ENCODE measurements at regions not wholly inside any gene's neighbourhood (a gene's known extent, or its start where the extent isn't known, plus 50 kb on each side); places are given as distances from the start of the nearest gene placed in this dataset.
A peak's percentile ranks its signal among the peaks of the same experiment; 100 is the strongest.

GRCh38 chr13:70391678-70392077, 283.4 kb upstream of the KLHL1 start:
- TF ChIP-seq CTCF (IDR thresholded peaks at IDR 0.05): no peak
- H3K27me3 ChIP-seq (ENCODE audit: insufficient read depth in 3 of 3, low read length in 2 of 3): no peaks in the 10 kb centered on the region
- H3K4me3 ChIP-seq: no peak overlapping the region
- no peaks in the 10 kb centered on the region for H3K9me3 ChIP-seq
- 46 to 49% (median 48%) methylated on average over 3 of the region's 3 CpGs for WGBS, 3 donors
- intact Hi-C loops (cut with DNase I): no loop called here
- no peaks in the 10 kb centered on the region for H3K36me3 ChIP-seq (ENCODE audit: insufficient read depth in 1 of 2, low read depth in 1 of 2)
- no peaks in the 10 kb centered on the region for H3K4me1 ChIP-seq
- H3K27ac ChIP-seq: no peak overlapping the region
- DNase-seq (no peak), ATAC-seq (no peak)

GRCh38 chr13:70390968-70391367, 282.7 kb upstream of the KLHL1 start:
- WGBS, 3 donors: 60 to 67% (median 63%) methylated on average over 3 of the region's 3 CpGs
- H3K9me3 ChIP-seq: no peaks in the 10 kb centered on the region
- no peak for ATAC-seq
- no peak for TF ChIP-seq CTCF (IDR thresholded peaks at IDR 0.05)
- no peaks in the 10 kb centered on the region for H3K27me3 ChIP-seq (ENCODE audit: insufficient read depth in 3 of 3, low read length in 2 of 3)
- H3K36me3 ChIP-seq (ENCODE audit: insufficient read depth in 1 of 2, low read depth in 1 of 2): no peaks in the 10 kb centered on the region
- intact Hi-C loops (cut with DNase I): no loop called here
- no peak for DNase-seq
- no peaks in the 10 kb centered on the region for H3K4me1 ChIP-seq
- no peak overlapping the region for H3K4me3 ChIP-seq
- H3K27ac ChIP-seq: no peak overlapping the region

GRCh38 chr13:70390064-70390463, 281.8 kb upstream of the KLHL1 start:
- Histone ChIP-seq H3K27ac (no peak overlapping the region), H3K4me1 (no peaks in the 10 kb centered on the region), H3K4me3 (no peak overlapping the region), H3K36me3 (ENCODE audit: insufficient read depth in 1 of 2, low read depth in 1 of 2) (no peaks in the 10 kb centered on the region), H3K27me3 (ENCODE audit: insufficient read depth in 3 of 3, low read length in 2 of 3) (no peaks in the 10 kb centered on the region), H3K9me3 (no peaks in the 10 kb centered on the region)
- no peak for ATAC-seq
- intact Hi-C loops (cut with DNase I): no loop called here
- no peak for TF ChIP-seq CTCF (IDR thresholded peaks at IDR 0.05)
- 72 to 75% (median 74%) methylated on average over 3 of the region's 3 CpGs for WGBS, 3 donors
- no peak for DNase-seq

GRCh38 chr13:70388935-70389334, 280.7 kb upstream of the KLHL1 start:
- DNase-seq (no peak), ATAC-seq (no peak)
- Histone ChIP-seq H3K4me3 (no peak overlapping the region), H3K27ac (no peak overlapping the region), H3K27me3 (ENCODE audit: insufficient read depth in 3 of 3, low read length in 2 of 3) (no peaks in the 10 kb centered on the region), H3K9me3 (no peaks in the 10 kb centered on the region), H3K36me3 (ENCODE audit: insufficient read depth in 1 of 2, low read depth in 1 of 2) (no peaks in the 10 kb centered on the region), H3K4me1 (no peaks in the 10 kb centered on the region)
- TF ChIP-seq CTCF (IDR thresholded peaks at IDR 0.05): no peak
- WGBS, 3 donors: 34 to 93% (median 58%) methylated on average over 1 of the region's 1 CpG
- intact Hi-C loops (cut with DNase I): no loop called here

GRCh38 chr13:70386919-70387318, 278.7 kb upstream of the KLHL1 start:
- H3K27me3 ChIP-seq (ENCODE audit: insufficient read depth in 3 of 3, low read length in 2 of 3): no peaks in the 10 kb centered on the region
- H3K36me3 ChIP-seq (ENCODE audit: insufficient read depth in 1 of 2, low read depth in 1 of 2): no peaks in the 10 kb centered on the region
- H3K4me1 ChIP-seq: no peaks in the 10 kb centered on the region
- ATAC-seq: no peak
- no peak for TF ChIP-seq CTCF (IDR thresholded peaks at IDR 0.05)
- peak in 1 of 2 donors; percentile 30 for DNase-seq
- WGBS, 3 donors: 81 to 90% (median 83%) methylated on average over 6 of the region's 6 CpGs
- no peaks in the 10 kb centered on the region for H3K9me3 ChIP-seq
- no peak overlapping the region for H3K27ac ChIP-seq
- intact Hi-C loops (cut with DNase I): no loop called here
- H3K4me3 ChIP-seq: no peak overlapping the region
